ENCODE measurements at regions not wholly inside any gene's neighbourhood (a gene's known extent, or its start where the extent isn't known, plus 50 kb on each side); places are given as distances from the start of the nearest gene placed in this dataset.

GRCh38 chr7:351681-352480 is 61.9 kb downstream of the FOXL3 start:
- Histone ChIP-seq H3K27ac (ENCODE audit: control insufficient read depth, insufficient read depth, low read length) (no peak overlapping the region), H4K20me1 (ENCODE audit: control insufficient read depth, extremely low read depth, insufficient read depth, low read length) (no peaks in the 10 kb centered on the region), H3K9me3 (ENCODE audit: control insufficient read depth, low read depth, low read length) (no peaks in the 10 kb centered on the region), H3K27me3 (ENCODE audit: control insufficient read depth, extremely low read depth, insufficient read depth, low read length) (peaks cover 10% of the 10 kb centered on the region), H3K9ac (ENCODE audit: control insufficient read depth, extremely low read depth, insufficient read depth, low read length) (no peak overlapping the region), H2AFZ (ENCODE audit: control insufficient read depth, low read length) (no peak overlapping the region), H3K4me1 (ENCODE audit: control insufficient read depth, extremely low read depth, insufficient read depth, low read length) (peaks cover 6% of the 10 kb centered on the region), H3K36me3 (ENCODE audit: control insufficient read depth in 2 of 2, extremely low read depth in 1 of 2, insufficient read depth in 2 of 2, low read length in 2 of 2) (no peaks in the 10 kb centered on the region), H3K79me2 (ENCODE audit: control insufficient read depth, insufficient read depth, low read length) (no peaks in the 10 kb centered on the region), H3K4me2 (ENCODE audit: control insufficient read depth, extremely low read depth, insufficient read depth, low read depth, low read length) (no peak overlapping the region), H3K9me1 (ENCODE audit: control insufficient read depth, extremely low read depth, insufficient read depth, low read length) (no peaks in the 10 kb centered on the region), H3K4me3 (ENCODE audit: control insufficient read depth in 2 of 3, extremely low read depth in 1 of 3, insufficient read depth in 2 of 3, low read depth in 1 of 3, low read length in 3 of 3) (no peak overlapping the region)
- FAIRE-seq (no peak), DNase-seq (ENCODE audit: low read depth, low spot score) (no peak)
- TF ChIP-seq CTCF (optimal IDR thresholded peaks at IDR 0.05 in 1 of 3, IDR thresholded peaks at IDR 0.05 in 1 of 3, conservative IDR thresholded peaks at IDR 0.05 in 1 of 3; ENCODE audit: extremely low read depth in 1 of 3, insufficient read depth in 2 of 3, low read length in 3 of 3), result no peak
- no peak for TF ChIP-seq EZH2 (IDR thresholded peaks at IDR 0.05; ENCODE audit: low read length)
- dilution Hi-C loops (cut with MboI; ENCODE audit: extremely low pct_ligation_motif_present, low sequenced_read_pairs), result no loop called here

GRCh38 chr7:353746-354325 is 63.9 kb downstream of the FOXL3 start:
- FAIRE-seq (no peak), DNase-seq (ENCODE audit: low read depth, low spot score) (no peak)
- H3K9me1 ChIP-seq (ENCODE audit: control insufficient read depth, extremely low read depth, insufficient read depth, low read length), result no peaks in the 10 kb centered on the region

More at GRCh38 chr7:353746-354325, 63.9 kb downstream of the FOXL3 start:
- H3K27me3 ChIP-seq (ENCODE audit: control insufficient read depth, extremely low read depth, insufficient read depth, low read length), result peaks cover 5% of the 10 kb centered on the region
- dilution Hi-C loops (cut with MboI; ENCODE audit: extremely low pct_ligation_motif_present, low sequenced_read_pairs), result no loop called here
- no peak overlapping the region for H3K4me3 ChIP-seq (ENCODE audit: control insufficient read depth in 2 of 3, extremely low read depth in 1 of 3, insufficient read depth in 2 of 3, low read depth in 1 of 3, low read length in 3 of 3)
- H2AFZ ChIP-seq (ENCODE audit: control insufficient read depth, low read length), result no peak overlapping the region
- peaks cover 12% of the 10 kb centered on the region for H3K4me1 ChIP-seq (ENCODE audit: control insufficient read depth, extremely low read depth, insufficient read depth, low read length)
- no peak overlapping the region for H3K9ac ChIP-seq (ENCODE audit: control insufficient read depth, extremely low read depth, insufficient read depth, low read length)
- H3K27ac ChIP-seq (ENCODE audit: control insufficient read depth, insufficient read depth, low read length), result no peak overlapping the region
- H3K79me2 ChIP-seq (ENCODE audit: control insufficient read depth, insufficient read depth, low read length), result no peaks in the 10 kb centered on the region
- TF ChIP-seq EZH2 (IDR thresholded peaks at IDR 0.05; ENCODE audit: low read length), result no peak
- no peak for TF ChIP-seq CTCF (optimal IDR thresholded peaks at IDR 0.05 in 1 of 3, IDR thresholded peaks at IDR 0.05 in 1 of 3, conservative IDR thresholded peaks at IDR 0.05 in 1 of 3; ENCODE audit: extremely low read depth in 1 of 3, insufficient read depth in 2 of 3, low read length in 3 of 3)
- no peaks in the 10 kb centered on the region for H3K9me3 ChIP-seq (ENCODE audit: control insufficient read depth, low read depth, low read length)
- no peaks in the 10 kb centered on the region for H3K36me3 ChIP-seq (ENCODE audit: control insufficient read depth in 2 of 2, extremely low read depth in 1 of 2, insufficient read depth in 2 of 2, low read length in 2 of 2)
- no peaks in the 10 kb centered on the region for H4K20me1 ChIP-seq (ENCODE audit: control insufficient read depth, extremely low read depth, insufficient read depth, low read length)
- no peak overlapping the region for H3K4me2 ChIP-seq (ENCODE audit: control insufficient read depth, extremely low read depth, insufficient read depth, low read depth, low read length)

Data from keratinocyte (primary cell).